ENCODE measurements at regions not wholly inside any gene's neighbourhood (a gene's known extent, or its start where the extent isn't known, plus 50 kb on each side); places are given as distances from the start of the nearest gene placed in this dataset.
"Not testable (repeated sequence)": the region's sequence is repeated elsewhere in the genome, so short reads cannot be mapped to it uniquely, and the experiment has no call there.

DNA sequence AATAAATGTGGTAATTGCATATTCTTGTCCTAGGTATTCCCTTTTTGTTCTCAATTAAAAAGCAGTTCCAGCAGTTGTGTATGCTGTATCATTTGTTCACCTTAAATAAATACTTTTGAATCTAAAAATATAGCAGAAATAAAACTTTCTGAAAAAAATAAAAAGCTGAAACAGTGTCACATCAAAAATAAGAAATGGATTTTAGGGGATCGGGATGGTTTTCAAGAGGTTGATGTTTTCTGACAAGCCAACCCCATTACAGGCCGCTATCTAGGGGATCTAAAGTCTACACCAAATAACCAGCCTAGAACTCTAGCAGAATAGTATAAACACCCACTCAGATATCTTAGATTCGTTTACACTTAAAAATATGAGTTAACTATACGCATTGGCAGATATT lies 95.4 kb upstream of the MAML3 start:
- peak; percentile 56 for DNase-seq (ENCODE audit: low read depth)

DNA sequence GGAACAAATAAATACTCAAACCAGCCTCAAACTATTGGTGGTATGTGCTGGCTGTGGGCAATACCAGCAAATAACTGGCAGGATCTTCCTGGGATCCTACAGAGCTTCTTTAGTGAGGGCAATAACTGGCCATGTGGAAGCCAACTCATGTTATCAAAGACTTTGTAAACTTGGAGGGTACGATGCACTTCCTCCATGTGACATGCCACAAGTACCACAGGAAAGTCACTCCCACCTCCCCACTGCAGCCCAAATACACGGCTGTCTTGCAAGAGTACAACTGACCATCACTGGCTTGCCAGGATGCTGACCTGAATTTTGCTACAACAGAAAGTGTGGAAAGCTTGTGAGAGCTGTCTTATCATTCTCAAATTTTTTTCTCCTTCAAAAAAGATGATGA lies 93.3 kb upstream of the MAML3 start:
- no peak for DNase-seq (ENCODE audit: low read depth)

DNA sequence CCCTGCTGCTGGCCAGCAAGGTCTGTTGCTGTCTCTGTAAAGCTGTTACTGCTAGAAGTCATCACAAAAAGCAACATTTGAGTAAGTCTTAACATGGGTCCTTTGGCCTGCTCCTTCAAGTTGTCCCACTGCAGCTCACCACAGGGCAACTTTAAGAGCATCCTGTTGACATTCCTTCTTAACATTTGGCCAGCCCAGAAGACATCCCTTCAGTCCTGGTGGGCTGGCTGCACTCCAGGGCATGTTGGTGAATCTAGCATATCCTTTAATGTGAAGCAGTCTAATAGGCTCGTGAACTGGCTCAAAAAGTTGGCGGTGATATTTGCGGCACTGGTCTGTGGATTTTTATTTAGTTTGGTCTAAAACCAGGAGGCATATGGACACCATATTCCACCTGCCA lies 92.2 kb upstream of the MAML3 start:
- DNase-seq (ENCODE audit: low read depth): no peak

DNA sequence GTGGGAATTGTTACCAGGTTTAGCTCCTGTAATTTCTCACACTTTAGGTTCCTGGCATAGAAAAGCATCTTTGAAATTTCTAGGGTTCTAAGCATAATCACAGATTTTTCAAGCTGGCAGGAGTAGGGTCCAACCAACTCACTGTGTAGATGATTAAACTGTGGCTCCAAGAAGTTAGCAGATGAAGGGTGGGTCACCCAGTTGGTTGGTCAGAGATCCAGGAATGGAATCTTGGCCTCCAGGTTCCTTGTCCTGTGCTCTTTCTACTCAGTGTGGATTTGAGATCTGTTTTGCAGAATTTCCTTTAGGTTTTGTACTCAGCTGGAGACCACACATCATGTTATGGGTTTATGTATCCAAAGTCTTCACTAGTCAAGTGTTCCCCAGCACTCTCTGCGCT lies 90.3 kb upstream of the MAML3 start:
- no peak for DNase-seq (ENCODE audit: low read depth)

DNA sequence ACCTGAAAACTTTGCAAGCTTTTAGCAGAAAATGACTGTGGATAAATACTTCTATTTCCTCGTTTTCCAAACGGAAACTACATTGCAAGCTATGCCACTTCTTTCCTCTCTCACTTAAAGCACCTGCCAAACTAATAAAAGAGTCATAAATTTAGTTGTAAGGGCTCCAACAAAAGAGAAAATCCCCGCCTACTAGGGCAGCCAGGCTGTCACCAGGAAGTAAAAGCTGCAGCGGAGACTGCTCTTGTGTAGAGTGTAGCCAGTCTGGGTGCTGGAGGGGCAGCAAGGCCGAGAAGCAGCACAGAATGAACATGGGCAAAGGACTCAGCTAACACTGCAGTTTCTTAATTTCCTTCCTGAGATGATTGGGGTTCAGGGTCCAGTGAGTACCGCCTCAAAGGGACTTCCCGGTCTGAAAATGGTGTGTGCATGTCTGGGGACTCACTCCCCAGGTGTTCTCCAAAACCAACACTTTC lies 89.3 kb upstream of the MAML3 start:
- DNase-seq (ENCODE audit: low read depth): no peak

DNA sequence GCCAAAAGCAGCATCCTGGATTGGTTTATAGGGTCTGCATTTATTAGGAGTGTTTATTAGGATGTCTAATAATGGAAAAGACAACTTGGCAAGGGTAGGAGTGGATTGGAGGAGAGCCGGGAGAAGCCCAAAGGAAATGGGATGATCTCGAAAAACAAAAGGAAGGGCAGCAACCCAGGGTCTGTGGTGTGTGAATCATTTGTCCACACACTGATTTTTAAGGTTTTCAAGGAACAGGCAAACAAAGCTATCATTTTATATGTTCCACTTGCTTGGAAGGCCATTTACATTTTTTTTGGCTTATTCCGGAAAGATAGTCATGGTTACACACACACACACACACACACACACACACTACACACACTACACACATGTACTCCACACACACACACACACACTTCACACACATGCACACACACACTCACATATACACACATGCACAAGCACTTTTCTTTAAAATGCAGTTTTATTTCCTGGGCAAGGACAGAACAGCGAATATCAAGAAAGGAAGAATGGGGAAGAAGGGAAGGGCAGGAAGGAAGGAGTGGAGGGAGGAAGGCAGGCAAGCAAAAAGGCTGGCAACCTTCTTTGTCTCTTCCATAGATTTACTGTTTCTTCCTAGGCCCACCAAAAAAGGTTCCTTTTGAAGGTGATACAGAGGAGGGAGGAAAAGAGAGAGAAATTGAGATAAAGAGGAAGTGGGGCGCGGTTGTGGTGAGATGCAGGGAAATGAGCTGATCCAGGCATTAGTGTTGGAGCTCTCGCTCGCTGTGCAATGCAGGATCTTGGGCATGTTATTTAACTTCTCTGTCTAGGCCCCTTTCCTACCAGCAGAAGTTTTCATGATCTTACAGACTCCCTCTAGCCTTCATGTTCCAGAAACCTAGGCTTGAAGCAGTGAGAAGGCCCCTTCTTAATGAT lies 88.6 kb upstream of the MAML3 start:
- no peak for DNase-seq (ENCODE audit: low read depth)

DNA sequence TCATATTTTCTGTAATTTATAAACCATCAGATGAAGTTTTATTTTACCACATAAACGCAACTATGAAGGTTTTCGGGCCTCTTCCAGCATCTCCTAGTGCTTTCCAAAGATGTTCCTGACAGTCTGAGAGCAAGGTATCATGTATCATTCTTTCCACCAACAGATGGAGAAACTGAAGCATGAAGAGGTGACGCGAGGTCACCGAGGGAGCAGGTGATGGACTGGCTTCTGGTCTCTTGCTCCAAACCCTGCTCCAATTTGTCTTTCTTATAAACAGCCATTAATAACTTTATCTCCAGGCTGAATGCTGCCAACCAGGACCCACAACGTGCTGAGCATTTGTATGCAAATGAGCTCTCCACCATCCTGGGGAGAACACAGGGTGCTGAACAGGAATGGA lies 86.3 kb upstream of the MAML3 start:
- no peak for DNase-seq (ENCODE audit: low read depth)

DNA sequence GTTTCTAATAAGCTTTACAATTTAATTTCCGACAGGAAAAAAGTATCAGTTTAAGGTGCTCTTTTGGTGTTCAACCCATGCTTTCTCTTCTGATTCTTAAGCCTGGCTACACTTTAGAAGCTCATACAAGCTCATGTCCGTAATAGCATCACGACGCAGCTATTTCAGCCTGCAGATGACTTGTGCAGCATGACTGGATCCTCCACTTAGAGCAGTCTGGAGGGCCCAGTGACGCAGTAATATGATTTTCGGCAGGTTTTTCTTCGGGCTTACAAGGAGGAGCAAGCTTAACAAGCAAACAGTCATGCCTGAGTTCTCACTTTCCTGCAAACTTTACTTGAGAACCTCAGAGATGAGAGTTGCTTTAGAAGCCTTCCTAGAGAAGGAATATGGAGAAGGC lies 85.3 kb upstream of the MAML3 start:
- DNase-seq (ENCODE audit: low read depth): no peak

DNA sequence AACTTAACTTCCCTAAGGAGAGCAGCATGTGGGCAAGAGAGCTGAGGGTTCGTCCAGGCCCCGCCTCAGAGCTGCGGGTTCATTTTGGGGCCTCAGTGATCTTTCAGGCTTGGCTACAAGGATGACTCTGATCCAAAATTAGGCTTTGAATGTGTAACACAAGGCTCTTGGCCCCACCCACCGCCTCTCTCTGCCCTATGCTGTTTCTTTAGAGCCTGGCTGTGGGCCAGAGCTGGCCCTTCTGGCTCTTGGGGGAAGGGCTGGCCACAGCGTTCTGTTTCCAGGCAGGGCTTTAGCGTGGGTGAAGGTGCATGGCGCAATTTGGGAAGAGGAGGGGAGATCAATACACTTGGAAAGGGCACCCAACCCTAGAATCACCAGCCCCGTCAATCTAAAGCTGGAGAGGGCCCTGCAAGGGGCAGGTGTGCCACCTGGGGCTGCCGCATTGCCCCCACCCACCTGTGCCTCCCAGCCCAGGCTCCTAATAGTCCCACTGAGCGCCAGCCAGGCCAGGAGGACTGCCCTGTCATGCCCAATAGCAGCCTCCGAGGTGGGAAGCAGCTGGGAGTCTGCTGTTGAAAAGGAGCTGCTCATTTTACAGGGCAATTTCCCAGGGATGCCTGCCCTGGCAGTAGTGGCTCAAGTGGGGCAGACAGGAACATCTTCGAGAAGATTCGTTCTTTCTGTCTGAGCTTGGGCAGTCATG lies 84.5 kb upstream of the MAML3 start:
- DNase-seq (ENCODE audit: low read depth): peak; percentile 45

DNA sequence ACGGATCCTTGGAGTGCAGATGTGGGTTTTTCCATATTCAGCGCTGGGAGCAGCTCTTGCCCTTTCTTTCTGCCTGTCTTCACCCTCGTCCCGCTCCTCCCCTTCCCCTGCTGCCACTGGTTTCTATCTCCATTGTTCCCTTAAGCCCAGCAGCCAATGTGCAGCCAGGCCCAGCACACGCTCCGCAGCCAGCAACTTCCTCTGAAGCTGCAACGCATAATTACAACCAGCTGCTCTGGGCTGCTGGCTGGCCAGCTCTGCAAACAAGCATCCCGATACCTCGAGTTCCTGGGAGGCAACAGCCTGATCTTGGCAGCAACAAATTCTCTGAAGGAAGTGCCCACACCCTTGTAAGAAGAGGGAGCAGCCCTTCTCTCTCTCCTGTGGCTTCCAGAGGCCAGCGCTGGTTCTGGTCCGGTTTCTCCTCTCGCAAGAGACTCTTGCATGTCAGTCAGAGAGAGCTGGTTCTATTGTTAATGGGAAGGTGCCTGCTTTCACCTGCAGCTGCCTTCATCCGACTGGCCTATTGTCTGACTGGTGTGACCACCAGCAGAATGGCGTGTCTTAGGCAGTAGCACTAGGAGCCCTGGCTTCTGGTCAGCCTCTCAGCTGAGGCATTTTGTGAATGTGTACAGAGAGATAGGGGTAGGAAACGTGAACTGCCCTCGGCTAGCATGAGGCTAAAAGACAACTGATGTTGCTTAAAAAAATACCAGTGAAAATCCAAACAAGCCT lies 83.8 kb upstream of the MAML3 start:
- DNase-seq (ENCODE audit: low read depth): peak; percentile 49

DNA sequence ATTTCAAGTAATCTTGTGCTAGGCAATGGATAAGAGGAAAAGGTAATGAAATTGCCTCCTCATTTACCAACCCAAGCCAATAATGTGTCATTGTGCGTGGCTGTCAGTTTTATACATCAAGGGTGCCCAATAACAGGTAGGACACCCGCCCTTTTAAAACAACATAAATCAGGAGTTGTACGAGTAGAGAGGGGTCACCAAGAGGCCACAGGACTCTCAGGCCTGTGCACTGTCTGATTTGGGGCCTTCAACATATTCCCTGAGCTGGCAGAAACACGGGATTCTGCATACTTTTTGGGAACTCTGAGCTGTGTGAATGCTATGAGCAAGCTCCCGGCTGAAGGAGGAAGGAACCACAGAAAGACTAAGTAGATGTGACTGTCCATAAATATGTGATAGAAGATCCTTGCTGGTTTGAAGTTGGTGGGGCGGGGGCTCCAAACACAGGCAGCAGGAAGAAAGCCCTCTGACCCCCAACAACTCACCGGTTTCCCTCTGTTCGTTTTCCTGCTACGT lies 82.7 kb upstream of the MAML3 start:
- no peak for DNase-seq (ENCODE audit: low read depth)

DNA sequence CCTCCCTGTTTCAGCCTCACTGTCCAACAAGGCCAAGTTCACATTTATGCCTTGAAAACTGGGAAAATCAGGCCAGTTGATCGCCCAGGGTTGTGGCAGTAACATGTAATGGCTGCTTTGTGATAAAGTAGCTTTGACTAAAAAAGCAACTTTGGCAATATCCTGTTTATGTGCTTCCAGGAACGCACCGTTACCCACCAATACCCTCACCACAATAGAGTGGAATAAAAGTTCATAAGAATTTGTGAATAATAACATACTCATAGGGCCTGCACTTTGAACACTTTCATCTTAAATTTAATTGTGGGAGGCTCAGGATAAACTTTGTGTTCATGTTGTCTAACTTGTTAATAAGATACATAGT lies 80.7 kb upstream of the MAML3 start:
- DNase-seq (ENCODE audit: low read depth): no peak

DNA sequence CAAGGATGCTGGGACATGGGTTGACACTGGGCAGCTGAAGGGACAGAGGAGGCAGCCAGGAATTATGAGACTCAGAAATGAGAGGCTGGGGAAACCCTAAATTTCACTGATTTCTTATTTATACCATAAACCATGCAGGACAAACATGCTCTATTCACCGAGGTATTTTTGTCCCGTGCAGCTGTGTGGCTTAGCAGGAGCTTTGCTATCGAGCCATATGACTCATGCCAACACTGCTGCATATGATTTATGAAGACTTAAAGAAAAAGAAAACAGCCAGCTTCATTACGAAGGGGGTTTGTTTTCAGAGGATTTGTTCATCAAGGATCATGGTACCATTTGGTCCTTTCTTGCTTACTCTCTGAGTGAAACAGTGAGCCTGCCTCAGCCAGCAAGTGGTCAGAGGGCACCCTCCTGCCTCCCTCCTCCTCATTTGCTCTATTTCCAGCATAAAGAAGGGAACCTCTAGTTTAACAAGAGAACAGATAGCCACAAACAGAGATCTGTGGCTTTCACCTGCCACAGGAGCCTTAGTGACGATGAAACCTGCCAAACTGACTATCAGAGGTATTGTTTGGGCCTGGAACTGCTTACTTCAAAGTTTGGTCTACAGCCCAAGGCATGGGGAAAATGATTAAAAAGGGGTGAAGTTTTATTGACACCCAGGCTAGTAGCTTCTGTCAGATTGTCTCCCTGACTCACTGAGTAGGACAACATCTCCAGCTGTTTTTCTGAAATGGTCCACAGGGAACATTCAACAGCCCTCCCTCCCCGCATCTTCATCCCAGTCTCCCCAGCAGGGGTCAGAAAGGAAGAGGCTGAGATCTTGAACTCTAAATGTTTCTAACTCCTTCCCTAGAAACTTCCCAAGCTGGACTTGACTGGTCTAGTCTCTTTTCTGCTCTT lies 80.1 kb upstream of the MAML3 start:
- DNase-seq (ENCODE audit: low read depth): peak; percentile 86

DNA sequence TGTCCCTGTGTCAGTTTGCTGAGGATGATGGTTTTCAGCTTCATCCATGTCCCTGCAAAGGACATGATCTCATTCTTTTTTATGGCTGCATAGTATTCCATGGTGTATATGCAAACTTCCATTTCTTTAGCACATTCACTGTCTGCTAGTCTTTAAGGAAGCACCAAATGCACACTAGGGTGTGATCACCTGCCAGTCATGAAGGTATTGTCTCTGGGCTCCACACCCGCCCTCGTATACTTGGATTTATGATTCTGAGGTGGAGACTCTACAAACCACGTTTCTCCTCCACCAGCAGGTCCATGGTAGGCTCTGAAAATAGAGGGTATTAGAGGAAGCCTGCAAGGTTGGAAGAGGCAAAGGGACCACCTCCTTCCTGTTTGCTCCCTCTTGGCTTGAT lies 75.9 kb upstream of the MAML3 start:
- DNase-seq (ENCODE audit: low read depth): no peak

DNA sequence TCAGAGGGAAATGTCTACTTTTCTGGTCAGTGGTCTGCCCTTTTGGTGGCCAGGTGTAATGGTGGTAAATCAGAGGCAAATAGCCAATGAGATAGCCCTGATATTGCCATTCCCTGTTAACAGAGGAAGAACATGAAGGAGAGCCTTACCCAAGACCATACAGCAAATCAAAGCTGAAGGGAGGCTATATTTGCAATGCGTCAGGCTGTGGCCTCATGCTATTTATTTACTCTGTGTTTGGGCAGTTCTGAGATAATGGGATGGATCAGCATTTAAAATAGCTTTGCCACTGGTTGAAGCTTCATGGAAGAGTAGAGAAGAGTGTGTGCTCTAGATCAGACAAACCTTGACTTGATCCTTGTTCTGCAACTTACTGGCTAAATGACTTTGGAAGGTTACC lies 73.3 kb upstream of the MAML3 start:
- no peak for DNase-seq (ENCODE audit: low read depth)

DNA sequence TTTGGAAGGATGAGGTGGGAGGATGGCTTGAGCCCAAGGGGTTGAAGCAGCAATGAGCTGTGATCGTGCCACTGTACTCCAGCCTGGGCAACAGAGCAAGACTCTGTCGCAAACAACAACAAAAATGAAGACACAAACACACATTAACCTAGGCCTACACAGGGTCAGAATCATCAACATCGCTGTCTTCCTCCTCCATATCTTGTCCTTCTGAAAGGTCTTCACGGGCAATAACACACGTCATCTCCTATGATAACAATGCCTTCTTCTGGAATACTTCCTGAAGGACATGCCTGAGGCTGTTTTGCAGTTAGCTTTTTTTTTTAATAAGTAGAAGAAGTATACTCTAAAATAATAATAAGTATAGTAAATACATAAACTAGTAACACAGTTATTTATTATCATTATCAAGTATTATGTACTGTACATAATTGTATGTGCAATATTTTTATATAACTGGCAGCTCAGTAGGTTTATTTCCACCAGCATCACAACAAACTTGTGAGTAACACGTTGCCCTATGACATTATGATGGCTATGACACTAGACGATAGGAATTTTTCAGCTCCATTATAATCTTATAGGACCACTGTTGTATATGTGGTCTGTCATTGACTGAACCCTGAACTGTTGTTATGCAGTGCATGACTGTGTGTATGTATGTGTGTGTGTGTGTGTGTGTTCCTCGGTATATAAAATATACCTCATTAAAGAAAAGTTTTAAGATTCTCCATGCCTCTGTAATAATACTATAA lies 69.2 kb upstream of the MAML3 start:
- DNase-seq (ENCODE audit: low read depth): peak; percentile 29

DNA sequence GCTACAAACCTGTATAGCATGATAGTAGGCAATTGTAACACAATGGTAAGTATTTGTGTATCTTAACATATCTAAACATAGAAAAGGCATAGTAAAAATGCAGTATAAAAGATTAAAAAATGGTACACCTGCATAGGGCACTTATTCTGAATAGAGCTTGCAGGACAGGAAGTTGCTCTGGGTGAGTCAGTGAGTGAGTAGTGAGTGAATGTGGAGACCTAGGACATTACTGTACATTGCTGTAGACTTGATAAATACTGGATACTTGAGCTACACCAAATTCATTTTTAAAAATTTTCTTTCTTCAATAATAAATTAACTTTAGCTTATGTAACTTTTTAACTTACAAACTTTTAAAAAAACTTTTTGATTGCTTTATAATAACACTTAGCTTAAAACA lies 68.2 kb upstream of the MAML3 start:
- DNase-seq (ENCODE audit: low read depth): peak; percentile 23

DNA sequence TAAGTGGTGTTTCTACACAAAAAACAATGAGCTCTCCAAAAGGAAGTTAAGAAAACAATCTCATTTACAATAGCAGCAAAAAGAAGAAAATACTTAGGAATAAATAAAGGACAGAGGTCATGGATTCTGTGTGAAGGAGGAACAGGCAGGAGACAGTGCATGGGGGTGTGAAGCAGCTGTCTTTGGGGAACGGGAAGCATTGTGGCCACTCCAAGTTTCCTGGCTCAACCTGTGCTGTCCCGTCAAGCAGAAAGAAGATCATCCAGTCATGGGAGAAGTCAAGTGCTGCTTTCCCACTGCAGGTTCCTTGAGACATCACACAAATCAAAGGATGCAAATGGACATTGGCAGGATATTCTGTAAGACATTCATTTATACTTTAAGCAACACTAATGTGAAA lies 66.1 kb upstream of the MAML3 start:
- DNase-seq (ENCODE audit: low read depth): no peak

DNA sequence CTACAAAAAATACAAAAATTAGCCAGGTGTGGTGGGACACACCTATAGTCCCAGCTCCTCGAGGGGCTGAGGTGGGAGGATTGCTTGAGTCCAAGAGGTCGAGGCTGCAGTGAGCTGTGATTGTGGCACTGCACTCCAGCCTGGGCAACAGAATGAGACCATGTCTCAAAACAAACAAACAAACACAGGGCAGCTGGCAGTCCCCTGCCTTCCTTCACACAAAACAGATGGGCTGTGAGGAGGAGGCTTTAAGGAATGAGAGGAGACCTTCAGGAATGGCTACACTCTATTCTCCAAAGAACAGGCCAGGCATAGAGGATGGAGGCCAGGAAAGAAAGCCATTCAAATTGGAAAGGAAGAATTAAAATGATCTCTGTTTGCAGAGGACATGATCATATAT lies 65.6 kb upstream of the MAML3 start:
- DNase-seq (ENCODE audit: low read depth): no peak

DNA sequence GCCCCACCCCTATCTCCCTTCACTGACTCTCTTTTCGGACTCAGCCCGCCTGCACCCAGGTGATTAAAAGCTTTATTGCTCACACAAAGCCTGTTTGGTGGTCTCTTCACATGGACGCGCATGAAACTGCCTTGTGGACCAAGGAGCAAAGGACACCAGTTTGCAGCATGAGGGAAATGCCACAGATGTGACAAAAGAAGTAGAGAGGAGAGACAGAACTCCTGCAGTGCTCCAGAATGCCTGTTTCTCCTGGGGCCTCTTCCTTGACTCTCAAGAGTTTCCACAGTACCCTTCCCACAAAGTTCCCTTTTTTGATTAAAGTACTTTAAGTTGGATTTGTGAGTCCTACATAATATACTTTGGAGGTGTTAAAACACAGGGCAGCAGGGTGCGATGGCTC lies 65.1 kb upstream of the MAML3 start:
- not testable (repeated sequence) for DNase-seq (ENCODE audit: low read depth)

DNA sequence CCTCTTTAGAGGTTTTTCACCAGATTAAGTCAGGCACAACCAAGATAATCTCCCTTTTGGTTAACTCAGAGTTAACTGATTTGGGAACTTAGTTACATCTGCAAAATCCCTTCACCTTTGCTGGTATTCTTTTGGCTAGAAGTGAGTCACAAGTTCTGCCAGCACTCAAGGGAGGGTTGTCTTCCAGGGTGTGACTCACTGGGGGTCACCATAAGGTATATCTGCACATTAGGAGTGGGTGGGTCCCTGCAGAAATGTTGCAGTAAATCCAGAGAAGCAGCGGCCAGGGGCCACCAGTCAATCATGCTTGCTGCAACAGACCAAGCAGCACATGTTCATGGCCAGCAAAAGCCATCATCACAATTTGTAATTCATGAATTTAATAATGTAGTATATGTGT lies 59.8 kb upstream of the MAML3 start:
- DNase-seq (ENCODE audit: low read depth): peak; percentile 24

All from amniotic epithelial cell (primary cell).